GM18517 (cell line): ENCODE measurements at regions not wholly inside any gene's neighbourhood (a gene's known extent, or its start where the extent isn't known, plus 50 kb on each side); places are given as distances from the start of the nearest gene placed in this dataset.

ENCODE experiments used
- ATAC-seq: cut with Tn5 transposase; IDR thresholded peaks from one replicate; pipeline ENCODE4 v1.9.1; 2021; ENCODE audit warnings: mild to moderate bottlenecking, moderate library complexity; ENCODE audit not compliant: unreplicated experiment

DNA sequence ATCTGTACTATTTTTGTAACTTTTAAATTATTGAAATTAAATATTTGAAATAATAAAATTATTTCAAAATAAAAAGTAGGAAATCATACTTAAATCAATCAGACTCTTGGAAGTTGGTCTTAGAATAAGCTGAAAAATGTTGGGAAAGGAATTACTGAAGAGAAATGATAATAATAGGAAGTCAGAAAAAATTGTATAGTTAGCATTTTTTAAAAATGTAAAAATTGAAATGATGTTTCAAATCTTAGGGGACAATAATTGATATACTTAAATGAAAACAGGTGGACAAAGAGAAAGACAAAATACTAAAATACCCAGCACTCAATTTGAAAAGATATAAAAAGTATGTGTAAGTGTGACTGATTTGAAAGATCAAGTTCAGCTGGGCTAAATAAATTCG, 186.1 kb downstream of the BMP2 start:
- no peak for ATAC-seq

DNA sequence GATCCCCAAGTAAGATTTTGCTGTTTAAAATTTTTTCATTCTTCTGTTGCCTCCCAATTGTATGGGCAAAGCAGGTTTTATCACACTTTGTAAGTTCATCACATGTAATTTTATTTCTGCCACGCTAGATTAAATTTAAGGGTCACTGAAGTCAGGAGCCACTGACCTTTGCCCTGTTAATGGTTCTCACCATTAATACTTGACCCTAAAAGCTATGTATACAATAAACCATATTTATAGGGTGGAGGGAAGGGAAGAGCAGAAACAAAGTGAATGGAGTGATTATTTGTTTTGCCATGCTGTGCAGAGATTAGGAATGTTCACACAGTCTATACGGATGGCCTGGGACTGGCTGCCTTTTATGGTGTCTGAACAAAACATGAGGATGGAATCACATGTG, 186.7 kb downstream of the BMP2 start:
- ATAC-seq = no peak

DNA sequence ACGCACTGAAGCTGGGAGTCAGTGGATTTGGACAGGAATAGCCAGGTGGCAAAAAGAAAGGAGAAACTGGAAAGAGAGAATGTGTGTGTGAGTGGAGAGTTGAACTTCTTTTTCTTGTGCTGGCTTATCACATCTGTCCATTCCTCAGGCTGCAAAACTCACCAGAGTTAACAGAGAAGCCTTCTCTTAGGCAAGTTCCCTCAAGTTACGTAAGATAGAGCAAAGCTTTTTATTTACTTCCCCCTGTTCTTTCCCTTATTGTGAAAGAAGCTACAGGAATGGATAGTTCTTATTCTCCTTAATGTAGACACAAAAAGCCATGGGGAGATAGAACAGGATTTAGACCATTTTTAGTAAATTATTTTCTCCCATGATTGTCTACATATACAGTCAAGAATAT, 188.6 kb downstream of the BMP2 start:
- no peak for ATAC-seq

DNA sequence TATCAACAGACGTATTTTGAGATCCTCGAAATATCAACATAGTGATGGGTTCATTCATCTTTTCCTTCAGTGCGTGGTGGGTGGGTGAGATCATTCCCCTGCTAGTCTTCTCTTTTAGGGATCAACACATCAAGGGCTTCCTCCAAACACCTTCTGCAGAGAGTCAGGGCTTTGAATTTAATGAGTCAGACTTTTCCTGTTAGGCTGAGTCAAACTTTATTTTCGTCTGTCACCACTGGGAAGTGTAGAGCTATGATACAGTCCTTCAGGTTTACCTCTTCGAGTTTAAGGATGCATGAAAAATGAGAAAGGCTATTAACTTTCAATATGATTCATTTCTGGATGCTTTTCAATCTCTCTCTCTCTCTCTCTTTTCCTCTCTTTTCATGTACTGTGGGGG, 189.1 kb downstream of the BMP2 start:
- ATAC-seq = no peak

DNA sequence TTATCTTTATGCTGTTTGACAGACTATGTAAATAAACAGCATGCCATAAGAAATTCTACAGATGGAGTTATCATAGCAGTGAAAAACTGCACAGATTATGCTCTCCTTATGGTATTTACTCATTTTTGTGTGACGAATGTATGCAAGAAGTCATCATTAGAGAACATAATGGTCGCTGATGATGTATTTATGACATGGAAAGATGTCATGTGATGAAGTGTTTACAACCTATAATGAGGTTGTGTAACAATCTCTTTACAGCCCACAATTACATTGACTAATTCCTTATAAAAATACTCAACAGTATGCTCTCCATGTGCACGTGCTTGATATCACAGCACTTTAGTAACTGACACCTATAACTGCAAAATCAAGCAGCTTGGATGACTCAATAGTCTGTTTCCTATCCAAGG, 192.4 kb downstream of the BMP2 start:
- ATAC-seq = no peak

DNA sequence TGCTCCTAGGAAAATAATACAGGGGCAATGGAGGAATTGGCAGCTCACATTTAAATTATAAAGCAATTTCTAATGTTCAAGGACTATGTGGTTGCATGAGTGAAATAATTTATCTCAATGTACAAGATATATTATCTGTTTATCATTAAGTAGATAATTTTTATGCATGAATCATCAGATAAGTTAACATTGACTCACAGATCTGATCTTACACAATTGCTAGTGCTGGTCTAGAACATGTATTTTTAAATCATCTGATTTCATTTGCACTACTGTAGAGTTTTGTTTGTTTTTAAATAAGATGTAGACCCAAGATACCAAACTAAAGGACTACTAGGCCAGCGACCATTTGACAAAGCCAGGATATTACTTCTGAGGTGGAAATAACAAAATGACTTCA, 199.2 kb downstream of the BMP2 start:
- no peak for ATAC-seq

DNA sequence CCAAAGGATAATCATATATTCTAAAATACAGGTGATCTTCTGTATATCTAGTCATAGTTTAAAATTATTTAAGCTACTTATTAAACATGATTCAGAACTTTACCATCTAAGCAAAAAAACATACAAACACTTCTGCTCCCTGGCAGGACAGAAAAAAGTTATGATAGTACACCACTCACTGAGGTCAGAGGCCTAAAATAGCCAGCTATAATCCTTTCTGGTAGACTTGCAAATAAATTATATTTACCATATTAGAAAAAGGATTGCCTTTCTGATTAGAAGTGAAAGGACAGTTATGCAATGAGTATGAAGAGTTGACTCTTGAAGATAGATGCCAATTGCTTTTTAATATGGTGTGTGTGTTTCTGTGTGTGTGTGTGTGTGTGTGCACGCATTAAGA, 207.4 kb downstream of the BMP2 start:
- no peak for ATAC-seq

DNA sequence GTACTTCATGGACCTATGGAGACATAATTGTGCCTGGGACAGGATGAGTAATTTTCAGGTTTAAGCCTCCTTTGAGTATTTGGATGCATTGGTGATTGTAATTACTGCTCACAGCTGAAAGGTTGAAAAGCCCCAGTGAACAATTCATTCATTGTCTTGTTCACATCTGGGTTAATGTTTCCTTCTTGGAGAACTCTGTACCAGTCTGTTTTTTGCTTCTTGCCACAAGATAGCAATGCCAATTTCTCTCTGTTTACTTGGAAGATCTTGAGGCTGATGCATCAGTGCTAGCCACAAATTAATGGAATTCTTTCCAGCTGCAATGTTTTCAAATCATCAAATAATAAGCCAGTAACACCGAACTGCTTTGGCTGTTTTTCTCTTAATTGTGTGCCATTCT, 207.8 kb downstream of the BMP2 start:
- ATAC-seq = no peak

DNA sequence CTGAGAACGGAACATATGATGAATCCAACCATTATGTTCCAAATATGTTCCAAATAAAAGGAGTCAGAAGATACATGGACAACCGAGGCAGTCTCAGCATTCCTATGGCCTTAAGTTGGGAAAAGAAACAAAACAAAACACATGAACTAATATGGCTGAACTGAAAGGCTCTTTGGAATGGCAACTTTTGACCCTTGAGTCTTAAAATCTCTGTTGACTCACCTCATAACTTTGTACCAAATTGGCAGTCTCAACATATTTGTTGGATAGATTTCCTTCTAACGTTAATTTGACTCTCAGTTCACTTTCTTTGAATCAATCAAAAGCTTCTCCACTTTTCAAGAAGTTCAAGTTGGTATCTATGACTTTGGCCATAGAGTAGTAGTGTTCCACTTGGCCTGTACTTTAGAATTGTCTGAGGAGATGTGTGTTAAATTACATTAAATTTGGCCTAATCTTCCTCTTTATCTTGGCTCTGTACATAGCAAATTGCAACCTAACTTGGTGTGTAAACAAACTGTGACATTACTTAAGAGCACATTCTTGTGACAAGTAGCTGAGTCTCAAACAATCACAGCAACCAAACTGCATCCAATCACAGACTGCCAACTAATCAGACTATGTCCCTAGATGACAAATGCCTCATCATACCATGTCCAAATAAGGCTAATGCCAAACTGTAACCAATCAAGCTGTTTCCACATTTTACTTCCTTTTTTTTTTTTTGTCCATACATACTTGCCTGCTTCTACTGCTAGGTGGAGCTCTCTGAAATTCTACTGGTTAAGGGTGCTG, 208.8 kb downstream of the BMP2 start:
- no peak for ATAC-seq

DNA sequence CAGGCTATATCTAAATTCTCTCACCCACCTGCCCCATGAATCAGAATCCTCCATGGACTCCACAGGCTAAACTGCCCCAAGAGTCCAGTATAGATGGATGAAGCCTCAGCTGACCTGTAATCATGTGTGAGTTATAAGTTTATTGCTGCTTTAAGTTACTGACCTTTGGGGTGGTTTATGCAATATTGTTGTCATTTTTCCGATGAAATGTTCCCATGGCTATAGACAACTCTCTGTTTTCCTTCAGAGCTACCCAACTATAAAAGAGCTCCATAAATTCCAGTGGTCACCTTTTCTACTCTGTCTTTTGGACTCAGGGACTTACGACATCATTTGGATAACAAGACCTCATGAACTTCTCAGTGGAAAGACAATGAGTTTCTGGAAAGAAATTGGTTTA, 212.1 kb downstream of the BMP2 start:
- no peak for ATAC-seq

DNA sequence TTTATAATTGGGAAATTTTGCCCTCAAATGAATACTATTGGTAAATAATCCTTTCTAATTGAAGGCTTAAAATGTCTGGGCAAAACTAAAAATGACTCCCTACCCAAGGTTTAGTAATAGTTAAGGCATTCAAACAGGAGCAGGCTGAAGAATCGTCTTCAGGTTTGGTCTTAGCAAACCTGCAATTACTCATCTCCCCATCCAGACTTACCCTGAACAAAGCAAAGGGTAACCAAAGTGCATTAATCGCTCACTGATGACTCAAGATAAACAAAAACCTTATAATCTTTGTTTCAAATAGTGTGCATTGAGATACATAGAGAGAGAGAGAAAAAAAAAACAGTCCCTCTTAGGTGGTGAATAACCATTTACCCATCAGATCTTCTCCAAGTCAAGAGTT, 225.5 kb downstream of the BMP2 start:
- ATAC-seq = no peak

DNA sequence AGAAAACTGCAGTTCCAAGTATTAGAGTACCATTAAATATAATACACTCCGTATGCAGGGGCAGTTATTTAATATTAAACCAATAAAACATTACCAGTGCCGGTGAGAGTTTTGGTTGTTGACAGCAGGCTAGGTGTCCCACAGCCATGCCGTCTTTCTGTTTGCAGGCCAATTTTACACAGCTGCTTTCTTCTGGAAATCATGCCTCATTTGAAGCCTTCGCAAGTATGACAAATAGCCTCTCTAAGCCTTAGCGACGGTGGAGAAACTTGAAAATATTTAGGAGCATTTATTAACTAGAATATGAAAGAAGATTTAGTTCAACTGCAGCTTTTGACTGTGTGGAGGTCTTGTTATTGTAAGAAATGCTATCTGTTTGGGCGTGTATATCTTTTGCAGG, 226.0 kb downstream of the BMP2 start:
- ATAC-seq = no peak

DNA sequence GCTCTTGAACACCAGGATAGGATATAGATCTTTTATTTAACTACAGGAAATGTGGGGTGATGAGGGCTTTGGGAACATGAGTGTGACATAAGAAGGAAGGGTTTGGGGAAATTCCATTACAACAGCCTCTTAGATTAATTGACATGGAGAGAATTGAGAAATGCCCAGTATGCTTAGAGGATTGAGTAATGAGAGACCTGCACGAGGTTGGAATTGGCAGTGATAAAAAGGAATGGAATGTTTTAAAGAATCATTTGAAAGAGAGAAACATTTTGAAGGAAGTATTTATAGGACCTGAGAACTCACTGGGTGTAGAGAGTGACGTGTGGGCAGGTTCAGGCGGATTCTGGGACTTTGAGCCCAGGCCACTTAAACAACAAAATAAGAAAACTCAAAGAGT, 227.0 kb downstream of the BMP2 start:
- no peak for ATAC-seq

DNA sequence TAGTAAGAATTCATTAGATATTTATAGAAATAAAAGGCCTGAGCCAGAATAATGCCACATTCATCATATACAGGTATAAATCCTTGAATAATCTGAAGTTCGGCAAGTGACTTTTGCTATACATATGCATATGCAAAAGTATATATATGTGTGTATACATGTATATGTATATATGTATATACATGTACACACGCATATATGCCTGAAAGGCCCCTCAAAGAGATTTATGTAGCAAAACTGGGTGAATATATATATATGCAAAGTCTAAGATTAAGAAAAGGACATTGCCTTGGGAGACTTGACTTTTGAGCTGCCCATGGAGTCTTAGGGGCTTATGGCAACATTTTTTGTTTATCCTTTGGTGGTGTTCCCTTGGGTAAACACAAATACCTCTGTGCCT, 231.4 kb downstream of the BMP2 start:
- ATAC-seq = no peak

DNA sequence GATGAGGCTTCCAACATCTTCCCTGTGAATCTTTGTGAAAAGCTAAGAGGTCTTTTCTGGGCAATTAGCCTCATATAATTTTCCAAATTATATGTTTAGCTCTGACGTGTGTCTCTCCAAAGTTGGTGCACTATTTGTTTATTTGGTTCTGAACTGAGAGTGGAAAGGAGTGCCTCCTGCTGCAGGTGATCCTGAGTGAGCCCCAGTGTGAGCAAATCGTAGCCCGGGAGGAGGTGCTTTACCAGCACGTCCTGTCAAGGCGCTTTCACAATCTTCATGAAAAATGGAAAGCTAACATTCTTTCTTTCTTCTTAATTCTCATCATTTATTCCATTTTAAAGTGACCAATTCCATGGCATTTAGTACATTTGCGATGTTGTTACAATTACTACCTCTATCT, 231.9 kb downstream of the BMP2 start:
- no peak for ATAC-seq

DNA sequence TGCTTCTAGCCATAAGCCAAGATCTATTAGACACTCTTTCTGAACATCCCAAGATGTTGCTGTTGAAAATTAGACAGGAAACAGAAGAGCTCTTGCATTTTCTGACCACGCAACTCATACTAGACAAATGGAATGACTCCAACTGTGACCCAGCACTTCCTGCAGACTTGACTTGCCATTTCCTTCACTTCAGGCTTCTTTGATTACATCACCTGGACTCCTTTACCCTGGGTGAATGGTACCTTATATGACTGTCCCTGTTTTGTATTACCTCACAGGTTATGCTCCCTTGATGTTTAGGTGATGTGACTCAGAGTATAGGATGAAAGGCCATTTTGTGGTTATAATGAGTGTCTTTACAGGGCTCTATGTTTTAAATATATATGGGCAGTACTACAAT, 236.1 kb downstream of the BMP2 start:
- ATAC-seq = no peak

DNA sequence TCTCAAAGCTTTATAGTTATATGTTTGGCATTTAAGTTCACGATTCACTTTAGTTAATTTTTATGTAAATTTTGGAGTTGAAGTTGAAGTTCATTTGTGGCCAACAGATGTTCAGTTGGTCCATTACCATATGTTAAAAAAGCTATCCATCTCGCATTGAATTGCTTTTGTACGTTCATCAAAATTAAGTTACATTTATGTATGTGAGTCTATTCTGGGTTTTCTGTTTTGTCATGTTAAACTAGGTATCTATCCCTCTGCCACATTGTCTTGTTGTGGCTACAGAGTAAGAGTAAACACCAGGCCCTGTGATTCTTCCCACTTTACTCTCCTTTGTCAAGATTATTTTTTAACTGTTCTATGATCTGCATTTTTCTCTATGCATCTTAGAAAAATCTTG, 237.3 kb downstream of the BMP2 start:
- no peak for ATAC-seq

DNA sequence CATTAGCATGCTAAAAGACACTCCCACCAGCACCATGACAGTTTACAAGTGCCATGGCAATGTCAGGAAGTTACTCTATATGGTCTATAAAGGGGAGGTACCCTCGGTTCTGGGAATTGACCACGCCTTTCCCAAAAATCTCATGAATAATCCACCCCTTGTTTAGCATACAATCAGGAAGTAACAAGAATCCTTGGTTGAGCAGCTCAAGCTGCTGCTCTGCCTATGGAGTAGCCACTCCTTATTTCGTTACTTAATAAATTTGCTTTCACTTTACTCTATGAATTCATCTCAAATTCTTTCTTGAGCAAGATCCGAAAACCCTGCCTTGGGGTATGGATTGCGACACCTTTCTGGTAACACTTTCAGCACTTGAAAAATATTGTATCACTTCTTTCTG, 243.0 kb downstream of the BMP2 start:
- no peak for ATAC-seq

DNA sequence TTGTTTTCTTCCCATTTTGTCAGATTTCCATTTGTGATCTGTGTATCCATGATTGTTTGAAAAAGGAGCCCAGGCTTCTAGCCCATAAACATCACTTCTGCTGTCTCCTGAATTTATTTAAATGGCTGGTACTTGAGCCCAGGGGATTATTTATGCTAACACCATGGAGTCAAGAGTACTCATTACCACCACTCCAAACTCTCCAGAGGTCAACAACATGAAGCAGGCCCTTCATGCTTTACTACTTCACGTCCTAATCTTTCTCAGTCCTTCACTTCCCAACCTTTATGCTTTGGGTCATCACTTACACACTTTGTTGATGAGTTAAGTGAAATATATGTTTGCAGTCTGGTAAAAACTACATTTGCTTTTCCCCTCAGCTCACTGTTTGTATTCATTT, 247.8 kb downstream of the BMP2 start:
- ATAC-seq = no peak

DNA sequence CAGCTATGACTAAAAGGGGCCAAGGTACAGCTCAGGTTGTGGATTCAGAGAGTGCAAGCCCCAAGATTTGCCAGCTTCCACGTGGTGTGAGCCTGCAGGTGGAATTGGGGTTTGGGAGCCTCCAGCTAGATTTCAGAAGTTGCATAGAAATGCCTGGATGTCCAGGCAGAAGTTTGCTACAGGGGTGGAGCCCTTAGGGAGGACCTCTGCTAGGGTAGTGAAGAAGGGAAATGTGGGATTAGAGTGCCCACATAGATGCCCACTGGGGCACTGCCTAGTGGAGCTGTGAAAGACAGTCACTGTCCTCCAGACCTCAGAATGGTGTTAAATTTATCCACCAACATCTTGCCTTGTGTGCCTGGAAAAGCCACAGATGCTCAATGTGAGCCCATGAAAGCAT, 255.1 kb downstream of the BMP2 start:
- ATAC-seq = no peak

DNA sequence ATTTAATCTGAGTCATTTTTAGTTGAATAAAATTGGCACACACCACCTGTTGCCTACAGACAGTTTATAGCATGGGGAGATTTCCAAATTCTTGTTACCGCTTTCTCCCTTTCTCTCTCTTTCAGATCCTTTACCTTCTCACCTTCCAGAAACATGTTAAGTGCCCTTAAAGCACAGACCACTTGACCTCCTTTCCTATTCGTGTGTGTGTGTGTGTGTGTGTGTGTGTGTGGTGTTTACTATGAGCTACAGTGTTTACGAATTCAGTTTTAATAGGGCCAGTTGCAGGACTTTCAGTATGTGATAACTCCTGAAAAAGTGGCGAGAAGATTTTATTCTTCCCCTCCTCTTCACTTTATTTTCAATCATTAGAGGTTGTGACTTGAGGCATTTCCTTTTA, 258.1 kb downstream of the BMP2 start:
- ATAC-seq = no peak

DNA sequence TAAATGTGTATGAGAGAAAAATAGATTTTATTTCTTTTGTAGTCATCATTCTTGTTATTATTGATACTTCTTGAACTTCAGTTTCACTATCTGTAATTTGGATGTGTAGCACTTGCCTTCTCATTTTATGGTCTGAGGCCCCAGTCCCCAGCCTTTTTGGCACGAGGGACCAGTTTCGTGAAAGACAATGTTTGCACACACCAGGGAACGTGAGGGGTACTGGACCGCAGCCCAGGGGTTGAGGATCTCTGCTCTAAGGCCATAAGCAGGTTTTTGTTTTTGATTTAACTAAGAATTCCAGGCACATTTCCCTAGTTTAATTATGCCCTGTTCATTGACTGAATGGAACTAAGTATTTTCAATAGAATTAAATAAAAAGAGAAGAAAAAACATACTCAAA, 261.5 kb downstream of the BMP2 start:
- no peak for ATAC-seq

DNA sequence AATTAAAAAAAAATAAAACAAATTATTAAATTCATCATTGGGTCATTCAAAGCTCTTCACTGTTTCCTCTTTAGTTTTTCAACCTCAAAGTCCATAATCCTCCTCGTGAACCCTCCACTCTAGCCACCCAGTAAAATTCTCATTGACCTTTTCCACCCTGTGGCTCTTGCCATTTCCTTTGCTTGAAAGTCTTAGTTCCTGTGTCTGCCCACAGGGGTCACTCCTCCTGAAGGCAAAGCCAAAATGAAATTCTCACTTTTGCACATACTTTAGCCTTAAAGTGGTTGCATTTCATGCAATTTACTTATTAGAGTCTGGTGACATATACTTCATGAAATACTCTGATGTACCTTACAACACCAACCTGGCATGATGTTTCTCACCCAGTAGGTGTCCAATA, 263.7 kb downstream of the BMP2 start:
- no peak for ATAC-seq
